OCI-LY3 (cell line): ENCODE measurements at regions not wholly inside any gene's neighbourhood (a gene's known extent, or its start where the extent isn't known, plus 50 kb on each side); places are given as distances from the start of the nearest gene placed in this dataset.

ENCODE experiments used
- H2AFZ ChIP-seq: fragments of 200-600, 300-600 bp; shearing (Covaris generic); 2 replicates; pipeline ENCODE4 v1.6.0; 2014; ENCODE audit warnings: antibody characterized with exemption, low read depth, low read length
- H3K27ac ChIP-seq: fragments of 200-600, 300-600 bp; sonication (generic); 2 replicates; pipeline ENCODE4 v1.5.1; 2014; ENCODE audit warnings: mild to moderate bottlenecking, low read length, moderate library complexity, mixed read lengths
- H3K27me3 ChIP-seq: fragments of 200-600, 300-600 bp; sonication (generic); 2 replicates; pipeline ENCODE4 v1.6.1; 2014; ENCODE audit warnings: low read depth, low read length, mixed read lengths
- H3K36me3 ChIP-seq: fragments of 200-600, 300-600 bp; sonication (generic); replicated peaks from 2 replicates; pipeline ENCODE3; 2014; ENCODE audit warnings: low read depth, low read length, mixed read lengths
- H3K4me1 ChIP-seq: fragments of 300-600, 200-600 bp; sonication (generic); 2 replicates; pipeline ENCODE4 v1.6.1; 2014; ENCODE audit warnings: low read length, mixed read lengths
- H3K4me2 ChIP-seq: fragments of 200-600, 300-600 bp; sonication (generic); 2 replicates; pipeline ENCODE4 v1.6.1; 2014; ENCODE audit warnings: low read length, mixed read lengths
- H3K4me3 ChIP-seq: fragments of 300-600, 200-600 bp; sonication (generic); 2 replicates; pipeline ENCODE4 v1.5.1; 2014; ENCODE audit warnings: antibody characterized with exemption, mild to moderate bottlenecking, low read length, moderate library complexity
- H3K79me2 ChIP-seq: fragments of 300-600, 200-600 bp; shearing (Covaris generic); 2 replicates; pipeline ENCODE4 v1.6.1; 2014; ENCODE audit warnings: mild to moderate bottlenecking, low read length, mixed read lengths
- H3K9ac ChIP-seq: fragments of 300-600, 200-600 bp; shearing (Covaris generic); 2 replicates; pipeline ENCODE4 v1.6.0; 2014; ENCODE audit warnings: mild to moderate bottlenecking, low read length, moderate library complexity
- H3K9me3 ChIP-seq: fragments of 200-600, 300-600 bp; shearing (Covaris generic); 2 replicates; pipeline ENCODE4 v1.6.1; 2014; ENCODE audit warnings: low read length, mixed read lengths; ENCODE audit not compliant: insufficient read depth
- H4K20me1 ChIP-seq: fragments of 200-600, 300-600 bp; sonication (generic); 2 replicates; pipeline ENCODE4 v1.6.1; 2016; ENCODE audit warnings: low read length, mixed read lengths; ENCODE audit not compliant: insufficient read depth
- CTCF ChIP-seq: fragments of 200-600, 300-600 bp; sonication (generic); IDR thresholded peaks from 2 replicates; pipeline ENCODE4 v1.5.1; 2014; ENCODE audit warnings: antibody characterized with exemption, low read length, low read depth
- EZH2phosphoT487 ChIP-seq: fragments of 200-600 bp; shearing (Covaris generic); IDR thresholded peaks from 2 replicates; pipeline ENCODE4 v1.6.1; 2018; ENCODE audit warnings: antibody characterized with exemption, mixed run types, low read depth

- H3K9me3 ChIP-seq = no peaks in the 10 kb centered on the region
- H3K9ac ChIP-seq = no peak overlapping the region
- H3K27me3 ChIP-seq = 0 out of 2 replicates have a peak, but pooled peaks cover 6% of the 10 kb centered on the region
- no peaks in the 10 kb centered on the region for H4K20me1 ChIP-seq
- H3K4me3 ChIP-seq = no peak overlapping the region
- H3K27ac ChIP-seq = no peak overlapping the region
- H3K36me3 ChIP-seq = no peaks in the 10 kb centered on the region
- H3K4me2 ChIP-seq = no peak overlapping the region
- H3K4me1 ChIP-seq = no peaks in the 10 kb centered on the region
- no peak overlapping the region for H2AFZ ChIP-seq
- H3K79me2 ChIP-seq = no peaks in the 10 kb centered on the region
- no peak for TF ChIP-seq CTCF
- no peak for TF ChIP-seq EZH2phosphoT487
Observed at GRCh38 chr19:28307487-28307886, 905.5 kb downstream of the UQCRFS1 start.

- TF ChIP-seq CTCF (no peak), EZH2phosphoT487 (no peak)
- Histone ChIP-seq H3K9me3 (no peaks in the 10 kb centered on the region), H4K20me1 (no peaks in the 10 kb centered on the region), H3K27ac (no peak overlapping the region), H3K4me3 (no peak overlapping the region), H3K4me1 (no peaks in the 10 kb centered on the region), H3K27me3 (0 out of 2 replicates have a peak, but pooled peaks cover 8% of the 10 kb centered on the region), H3K9ac (no peak overlapping the region), H2AFZ (no peak overlapping the region), H3K4me2 (no peak overlapping the region), H3K79me2 (no peaks in the 10 kb centered on the region), H3K36me3 (no peaks in the 10 kb centered on the region)
Observed at GRCh38 chr19:28305513-28305912, 907.4 kb downstream of the UQCRFS1 start.

- H4K20me1 ChIP-seq = no peaks in the 10 kb centered on the region
- TF ChIP-seq EZH2phosphoT487 (no peak), CTCF (no peak)
- no peak overlapping the region for H2AFZ ChIP-seq
- no peaks in the 10 kb centered on the region for H3K9me3 ChIP-seq
- no peaks in the 10 kb centered on the region for H3K79me2 ChIP-seq
- H3K36me3 ChIP-seq = no peaks in the 10 kb centered on the region
- 0 out of 2 replicates have a peak, but pooled peaks cover 8% of the 10 kb centered on the region for H3K27me3 ChIP-seq
- H3K4me2 ChIP-seq = no peak overlapping the region
- no peak overlapping the region for H3K9ac ChIP-seq
- no peak overlapping the region for H3K27ac ChIP-seq
- H3K4me3 ChIP-seq = no peak overlapping the region
- no peaks in the 10 kb centered on the region for H3K4me1 ChIP-seq
Observed at GRCh38 chr19:28303502-28303901, 909.4 kb downstream of the UQCRFS1 start.

- no peak overlapping the region for H3K4me2 ChIP-seq
- TF ChIP-seq CTCF = no peak
- TF ChIP-seq EZH2phosphoT487 = no peak
- H3K4me1 ChIP-seq = no peaks in the 10 kb centered on the region
Observed at GRCh38 chr19:28301961-28302360, 911.0 kb downstream of the UQCRFS1 start.

More at GRCh38 chr19:28301961-28302360, 911.0 kb downstream of the UQCRFS1 start:
- no peak overlapping the region for H3K27ac ChIP-seq
- H3K36me3 ChIP-seq = no peaks in the 10 kb centered on the region
- H4K20me1 ChIP-seq = no peaks in the 10 kb centered on the region
- no peak overlapping the region for H3K4me3 ChIP-seq
- H3K27me3 ChIP-seq = peaks cover 10% of the 10 kb centered on the region; the same call in 1 of the 2 replicates
- H3K9me3 ChIP-seq = no peaks in the 10 kb centered on the region
- H3K9ac ChIP-seq = no peak overlapping the region
- H2AFZ ChIP-seq = no peak overlapping the region
- H3K79me2 ChIP-seq = no peaks in the 10 kb centered on the region
